WTC11 (cell line): ENCODE measurements at regions not wholly inside any gene's neighbourhood (a gene's known extent, or its start where the extent isn't known, plus 50 kb on each side); places are given as distances from the start of the nearest gene placed in this dataset.

ENCODE experiments used
- ATAC-seq: fragments of 200-7000 bp; cut with Tn5 transposase; 2 replicates; pipeline ENCODE4 v1.10.0; 2021; ENCODE audit warnings: mild to moderate bottlenecking, moderate library complexity
- CTCF ChIA-PET: fragments of 300-600 bp; sonication (Branson Sonifier 250); formaldehyde crosslinking; loops from one replicate; lab custom pipeline; 2021; ENCODE audit warnings: antibody characterized with exemption; lab: Charles Lee
- POLR2A ChIA-PET: fragments of 350-600 bp; sonication (Branson Sonifier 250); formaldehyde crosslinking; loops from one replicate; lab custom pipeline; 2021; ENCODE audit warnings: antibody characterized with exemption; lab: Charles Lee
- DNase-seq: peaks from one replicate; pipeline ENCODE4 v3.0.0; 2021; ENCODE audit warnings: low spot score
- H3K27ac Mint-ChIP-seq: 2 replicates; pipeline ENCODE4 v1.8.0; 2021; ENCODE audit warnings: mixed read lengths
- H3K27me3 Mint-ChIP-seq: 2 replicates; pipeline ENCODE4 v1.8.0; 2021; ENCODE audit warnings: low read depth, mild to moderate bottlenecking, moderate library complexity, mixed read lengths
- H3K36me3 Mint-ChIP-seq: 2 replicates; pipeline ENCODE4 v1.8.0; 2021; ENCODE audit warnings: mixed read lengths
- H3K4me1 Mint-ChIP-seq: 2 replicates; pipeline ENCODE4 v1.8.0; 2022; ENCODE audit warnings: mixed read lengths
- H3K4me3 Mint-ChIP-seq: 2 replicates; pipeline ENCODE4 v1.8.0; 2021; ENCODE audit warnings: mild to moderate bottlenecking, moderate library complexity, mixed read lengths
- H3K9me3 Mint-ChIP-seq: 2 replicates; pipeline ENCODE4 v1.8.0; 2021; ENCODE audit warnings: mixed read lengths
- EMX1 ChIP-seq: fragments of 250-450 bp; sonication (Bioruptor Pico); IDR thresholded peaks from 2 replicates; pipeline ENCODE4 v1.8.0; 2021; ENCODE audit warnings: mild to moderate bottlenecking
- ETV6 ChIP-seq: sonication (generic); formaldehyde crosslinking; IDR thresholded peaks from 2 replicates; pipeline ENCODE4 v1.8.1; 2022; ENCODE audit warnings: mild to moderate bottlenecking, missing genetic modification reagents
- FOXK1 ChIP-seq: sonication (generic); formaldehyde crosslinking; IDR thresholded peaks from 2 replicates; pipeline ENCODE4 v1.8.0; 2022; ENCODE audit warnings: mild to moderate bottlenecking, moderate library complexity, missing genetic modification reagents
- JAZF1 ChIP-seq: fragments of 250-450 bp; sonication (Bioruptor Pico); IDR thresholded peaks from 2 replicates; pipeline ENCODE4 v1.9.0; 2021; ENCODE audit warnings: moderate library complexity, mild to moderate bottlenecking, inconsistent platforms
- MYBL2 ChIP-seq: sonication (generic); formaldehyde crosslinking; IDR thresholded peaks from 2 replicates; pipeline ENCODE4 v1.8.1; 2023; ENCODE audit warnings: mild to moderate bottlenecking, moderate library complexity, missing genetic modification reagents
- RELA ChIP-seq: sonication (generic); formaldehyde crosslinking; IDR thresholded peaks from 2 replicates; pipeline ENCODE4 v1.8.1; 2022; ENCODE audit warnings: missing genetic modification reagents, mild to moderate bottlenecking, borderline replicate concordance
- TEAD1 ChIP-seq: sonication (generic); formaldehyde crosslinking; IDR thresholded peaks from 2 replicates; pipeline ENCODE4 v1.8.0; 2022; ENCODE audit warnings: mild to moderate bottlenecking, missing genetic modification reagents
- TP53 ChIP-seq: sonication (generic); formaldehyde crosslinking; IDR thresholded peaks from 2 replicates; pipeline ENCODE4 v1.8.1; 2023; ENCODE audit warnings: mild to moderate bottlenecking, missing genetic modification reagents
- ZNF219 ChIP-seq: sonication (generic); formaldehyde crosslinking; IDR thresholded peaks from 2 replicates; pipeline ENCODE4 v1.8.0; 2023; ENCODE audit warnings: missing genetic modification reagents, mild to moderate bottlenecking, borderline replicate concordance
- ZNF423 ChIP-seq: fragments of 250-450 bp; sonication (Bioruptor Pico); IDR thresholded peaks from 2 replicates; pipeline ENCODE4 v2.1.2; 2022; ENCODE audit warnings: mild to moderate bottlenecking, moderate library complexity
- ZNF671 ChIP-seq: fragments of 250-450 bp; sonication (Bioruptor Pico); IDR thresholded peaks from 2 replicates; pipeline ENCODE4 v1.8.0; 2021; ENCODE audit warnings: mild to moderate bottlenecking
- TF ChIP-seq, protein P1 (sequence below): sonication (generic); formaldehyde crosslinking; IDR thresholded peaks from 2 replicates; pipeline ENCODE4 v1.8.1; 2023; ENCODE audit warnings: mild to moderate bottlenecking, missing genetic modification reagents, borderline replicate concordance
- TF ChIP-seq, protein P2 (sequence below): sonication (generic); formaldehyde crosslinking; IDR thresholded peaks from 2 replicates; pipeline ENCODE4 v1.8.1; 2022; ENCODE audit warnings: low read depth, mild to moderate bottlenecking, moderate library complexity, missing genetic modification reagents, borderline replicate concordance
- TF ChIP-seq, protein P3 (sequence below): fragments of 250-450 bp; sonication (Bioruptor Pico); IDR thresholded peaks from 2 replicates; pipeline ENCODE4 v1.9.0; 2021; ENCODE audit warnings: mild to moderate bottlenecking
- TF ChIP-seq, protein P4 (sequence below): fragments of 250-450 bp; sonication (Bioruptor Pico); conservative IDR thresholded peaks from 2 replicates; pipeline ENCODE4 v1.9.0; 2021; ENCODE audit warnings: mild to moderate bottlenecking
- TF ChIP-seq, protein P5 (sequence below): sonication (generic); formaldehyde crosslinking; IDR thresholded peaks from 2 replicates; pipeline ENCODE4 v1.8.0; 2022; ENCODE audit warnings: mild to moderate bottlenecking, missing genetic modification reagents
- TF ChIP-seq, protein P6 (sequence below): fragments of 250-450 bp; sonication (Bioruptor Pico); IDR thresholded peaks from 2 replicates; pipeline ENCODE4 v1.9.0; 2021; ENCODE audit warnings: mild to moderate bottlenecking, borderline replicate concordance

DNA sequence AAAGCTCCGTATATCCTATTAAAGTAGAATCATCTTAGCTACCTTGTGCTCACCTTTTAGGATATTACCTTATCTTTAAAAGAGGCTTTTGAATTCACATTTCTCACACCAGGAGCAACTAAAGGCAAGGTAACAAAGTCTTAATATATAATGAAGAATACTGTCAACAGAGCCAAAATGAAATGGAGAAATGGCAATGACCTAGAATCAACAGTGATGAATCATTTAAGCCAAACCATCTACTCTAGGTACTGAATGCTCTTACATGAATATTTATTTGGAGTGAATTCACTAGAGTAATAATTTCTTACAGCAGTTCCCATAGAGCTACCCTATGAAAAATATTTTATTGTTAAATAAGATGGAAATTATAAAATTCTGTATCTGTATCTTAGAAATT lies 421.0 kb downstream of the RND3 start (continued):
- TF ChIP-seq, protein P1, sequence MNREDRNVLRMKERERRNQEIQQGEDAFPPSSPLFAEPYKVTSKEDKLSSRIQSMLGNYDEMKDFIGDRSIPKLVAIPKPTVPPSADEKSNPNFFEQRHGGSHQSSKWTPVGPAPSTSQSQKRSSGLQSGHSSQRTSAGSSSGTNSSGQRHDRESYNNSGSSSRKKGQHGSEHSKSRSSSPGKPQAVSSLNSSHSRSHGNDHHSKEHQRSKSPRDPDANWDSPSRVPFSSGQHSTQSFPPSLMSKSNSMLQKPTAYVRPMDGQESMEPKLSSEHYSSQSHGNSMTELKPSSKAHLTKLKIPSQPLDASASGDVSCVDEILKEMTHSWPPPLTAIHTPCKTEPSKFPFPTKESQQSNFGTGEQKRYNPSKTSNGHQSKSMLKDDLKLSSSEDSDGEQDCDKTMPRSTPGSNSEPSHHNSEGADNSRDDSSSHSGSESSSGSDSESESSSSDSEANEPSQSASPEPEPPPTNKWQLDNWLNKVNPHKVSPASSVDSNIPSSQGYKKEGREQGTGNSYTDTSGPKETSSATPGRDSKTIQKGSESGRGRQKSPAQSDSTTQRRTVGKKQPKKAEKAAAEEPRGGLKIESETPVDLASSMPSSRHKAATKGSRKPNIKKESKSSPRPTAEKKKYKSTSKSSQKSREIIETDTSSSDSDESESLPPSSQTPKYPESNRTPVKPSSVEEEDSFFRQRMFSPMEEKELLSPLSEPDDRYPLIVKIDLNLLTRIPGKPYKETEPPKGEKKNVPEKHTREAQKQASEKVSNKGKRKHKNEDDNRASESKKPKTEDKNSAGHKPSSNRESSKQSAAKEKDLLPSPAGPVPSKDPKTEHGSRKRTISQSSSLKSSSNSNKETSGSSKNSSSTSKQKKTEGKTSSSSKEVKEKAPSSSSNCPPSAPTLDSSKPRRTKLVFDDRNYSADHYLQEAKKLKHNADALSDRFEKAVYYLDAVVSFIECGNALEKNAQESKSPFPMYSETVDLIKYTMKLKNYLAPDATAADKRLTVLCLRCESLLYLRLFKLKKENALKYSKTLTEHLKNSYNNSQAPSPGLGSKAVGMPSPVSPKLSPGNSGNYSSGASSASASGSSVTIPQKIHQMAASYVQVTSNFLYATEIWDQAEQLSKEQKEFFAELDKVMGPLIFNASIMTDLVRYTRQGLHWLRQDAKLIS (CRISPR knock-in tag) = no peak
- TF ChIP-seq EMX1 (CRISPR knock-in tag) (no peak), TP53 (CRISPR knock-in tag) (no peak)
- TF ChIP-seq, protein P2, sequence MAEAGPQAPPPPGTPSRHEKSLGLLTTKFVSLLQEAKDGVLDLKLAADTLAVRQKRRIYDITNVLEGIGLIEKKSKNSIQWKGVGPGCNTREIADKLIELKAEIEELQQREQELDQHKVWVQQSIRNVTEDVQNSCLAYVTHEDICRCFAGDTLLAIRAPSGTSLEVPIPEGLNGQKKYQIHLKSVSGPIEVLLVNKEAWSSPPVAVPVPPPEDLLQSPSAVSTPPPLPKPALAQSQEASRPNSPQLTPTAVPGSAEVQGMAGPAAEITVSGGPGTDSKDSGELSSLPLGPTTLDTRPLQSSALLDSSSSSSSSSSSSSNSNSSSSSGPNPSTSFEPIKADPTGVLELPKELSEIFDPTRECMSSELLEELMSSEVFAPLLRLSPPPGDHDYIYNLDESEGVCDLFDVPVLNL (CRISPR knock-in tag) = no peak

DNA sequence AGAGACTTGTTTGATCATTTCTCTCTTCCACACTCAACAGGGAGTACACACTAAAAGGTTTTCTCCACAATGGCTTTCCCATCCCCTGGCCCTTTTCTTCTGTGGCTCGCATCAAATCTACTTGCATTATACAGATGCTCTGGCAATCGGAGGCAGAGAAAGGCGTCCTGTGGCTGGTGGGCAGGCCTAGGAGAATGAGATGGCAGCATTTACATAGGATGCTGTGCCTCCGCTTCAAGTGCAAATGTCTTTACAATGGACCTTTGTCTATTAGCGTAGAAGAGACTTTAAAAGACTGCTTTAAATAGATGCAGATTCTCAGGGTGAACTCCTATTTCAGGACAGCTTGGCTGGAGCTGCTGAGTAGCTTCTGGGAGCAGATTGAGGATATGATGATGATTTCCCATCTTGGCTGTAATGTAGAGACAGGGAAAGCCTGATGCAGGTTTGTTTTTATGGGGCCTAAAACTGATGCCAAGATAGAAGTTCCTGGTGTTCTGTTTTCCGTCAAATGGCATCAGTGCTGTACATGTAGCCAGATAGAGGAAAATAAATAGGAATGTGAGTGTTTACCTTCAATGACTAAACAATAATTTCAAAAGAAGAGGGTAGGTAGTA lies 423.4 kb downstream of the RND3 start:
- H3K4me1 Mint-ChIP-seq = peaks cover 64% of the 10 kb centered on the region
- H3K27me3 Mint-ChIP-seq = no peaks in the 10 kb centered on the region
- TF ChIP-seq ETV6 (0 out of 2 replicates have a peak, but pooled peaks have one; percentile 41), ZNF219 (no peak), ZNF423 (CRISPR knock-in tag) (0 out of 2 replicates have a peak, but pooled peaks have one; percentile 14), TEAD1 (CRISPR knock-in tag) (0 out of 2 replicates have a peak, but pooled peaks have one; percentile 37)
- peak overlapping the region; percentile 88 for H3K27ac Mint-ChIP-seq
- DNase-seq (peak; percentile 32), ATAC-seq (peak; percentile 95)
- peak overlapping the region; percentile 8; the same call in 1 of the 2 replicates for H3K4me3 Mint-ChIP-seq
- H3K36me3 Mint-ChIP-seq = no peaks in the 10 kb centered on the region
- ChIA-PET POLR2A (no interaction called here), CTCF (no interaction called here)
- H3K9me3 Mint-ChIP-seq = no peaks in the 10 kb centered on the region; the same call in 1 of the 2 replicates

DNA sequence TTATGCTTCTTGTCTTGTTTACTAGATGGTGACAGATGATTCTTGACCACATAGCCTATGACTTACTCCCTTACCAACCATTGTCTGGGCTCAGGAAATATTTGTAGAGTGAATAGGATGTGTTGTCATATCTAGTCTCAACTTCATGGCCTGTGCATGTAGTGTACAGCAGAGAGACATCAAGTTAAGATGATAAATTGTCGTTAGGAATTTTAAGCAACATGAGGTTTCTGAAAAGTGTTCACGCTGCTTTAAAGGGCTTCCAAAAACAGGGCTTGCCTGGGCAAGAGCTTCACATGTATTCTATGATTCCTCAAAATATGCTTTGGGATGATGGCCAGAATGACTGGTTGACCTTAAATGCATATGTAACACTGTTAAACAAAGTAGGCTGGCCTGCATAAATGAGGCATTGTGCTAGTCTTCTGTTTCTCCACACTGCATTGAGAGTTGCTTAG lies 424.0 kb downstream of the RND3 start:
- Mint-ChIP-seq H3K27ac (peak overlapping the region; percentile 88; the same call in 1 of the 2 replicates), H3K36me3 (no peaks in the 10 kb centered on the region), H3K4me1 (peaks cover 68% of the 10 kb centered on the region), H3K9me3 (no peaks in the 10 kb centered on the region; the same call in 1 of the 2 replicates), H3K27me3 (no peaks in the 10 kb centered on the region), H3K4me3 (no peak overlapping the region; the same call in 1 of the 2 replicates)
- TF ChIP-seq JAZF1 (CRISPR knock-in tag) = no peak
- TF ChIP-seq, protein P3, sequence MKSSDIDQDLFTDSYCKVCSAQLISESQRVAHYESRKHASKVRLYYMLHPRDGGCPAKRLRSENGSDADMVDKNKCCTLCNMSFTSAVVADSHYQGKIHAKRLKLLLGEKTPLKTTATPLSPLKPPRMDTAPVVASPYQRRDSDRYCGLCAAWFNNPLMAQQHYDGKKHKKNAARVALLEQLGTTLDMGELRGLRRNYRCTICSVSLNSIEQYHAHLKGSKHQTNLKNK = no peak
- TF ChIP-seq, protein P4, sequence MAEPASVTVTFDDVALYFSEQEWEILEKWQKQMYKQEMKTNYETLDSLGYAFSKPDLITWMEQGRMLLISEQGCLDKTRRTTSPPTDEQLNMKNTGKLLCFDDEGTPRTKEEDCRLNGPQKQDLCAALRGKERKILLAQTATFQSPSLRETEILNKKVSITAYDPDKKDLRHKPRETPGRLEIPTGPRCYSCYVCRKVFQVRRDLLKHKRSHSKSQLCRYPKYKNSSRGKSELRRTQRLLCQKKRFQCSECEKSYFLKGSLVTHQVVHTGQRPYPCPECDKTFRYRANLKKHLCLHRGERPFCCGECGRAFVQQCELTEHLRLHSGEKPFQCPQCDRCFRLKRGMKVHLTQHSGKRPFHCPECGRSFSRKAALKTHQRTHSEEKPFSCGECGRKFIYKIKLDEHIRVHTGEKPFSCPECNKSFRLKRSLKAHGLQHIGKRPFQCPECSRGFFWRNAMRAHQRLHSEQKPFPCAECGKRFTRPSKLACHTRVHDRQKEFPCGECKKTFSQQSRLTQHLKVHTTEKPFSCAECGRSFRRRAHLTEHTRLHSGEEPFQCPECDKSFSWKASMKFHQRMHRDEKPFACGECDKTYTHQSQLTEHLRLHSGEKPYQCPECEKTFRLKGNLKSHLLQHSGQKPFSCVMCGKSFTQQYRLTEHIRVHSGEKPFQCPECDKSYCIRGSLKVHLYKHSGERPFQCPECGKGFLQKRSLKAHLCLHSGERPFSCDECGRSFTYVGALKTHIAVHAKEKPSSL = no peak
- TF ChIP-seq, protein P5, sequence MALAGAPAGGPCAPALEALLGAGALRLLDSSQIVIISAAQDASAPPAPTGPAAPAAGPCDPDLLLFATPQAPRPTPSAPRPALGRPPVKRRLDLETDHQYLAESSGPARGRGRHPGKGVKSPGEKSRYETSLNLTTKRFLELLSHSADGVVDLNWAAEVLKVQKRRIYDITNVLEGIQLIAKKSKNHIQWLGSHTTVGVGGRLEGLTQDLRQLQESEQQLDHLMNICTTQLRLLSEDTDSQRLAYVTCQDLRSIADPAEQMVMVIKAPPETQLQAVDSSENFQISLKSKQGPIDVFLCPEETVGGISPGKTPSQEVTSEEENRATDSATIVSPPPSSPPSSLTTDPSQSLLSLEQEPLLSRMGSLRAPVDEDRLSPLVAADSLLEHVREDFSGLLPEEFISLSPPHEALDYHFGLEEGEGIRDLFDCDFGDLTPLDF (CRISPR knock-in tag) = no peak
- TF ChIP-seq RELA (CRISPR knock-in tag) = no peak
- no peak for TF ChIP-seq MYBL2 (CRISPR knock-in tag)
- no peak for TF ChIP-seq TEAD1 (CRISPR knock-in tag)
- no peak for TF ChIP-seq FOXK1
- TF ChIP-seq ZNF671 = no peak
- TF ChIP-seq, protein P6, sequence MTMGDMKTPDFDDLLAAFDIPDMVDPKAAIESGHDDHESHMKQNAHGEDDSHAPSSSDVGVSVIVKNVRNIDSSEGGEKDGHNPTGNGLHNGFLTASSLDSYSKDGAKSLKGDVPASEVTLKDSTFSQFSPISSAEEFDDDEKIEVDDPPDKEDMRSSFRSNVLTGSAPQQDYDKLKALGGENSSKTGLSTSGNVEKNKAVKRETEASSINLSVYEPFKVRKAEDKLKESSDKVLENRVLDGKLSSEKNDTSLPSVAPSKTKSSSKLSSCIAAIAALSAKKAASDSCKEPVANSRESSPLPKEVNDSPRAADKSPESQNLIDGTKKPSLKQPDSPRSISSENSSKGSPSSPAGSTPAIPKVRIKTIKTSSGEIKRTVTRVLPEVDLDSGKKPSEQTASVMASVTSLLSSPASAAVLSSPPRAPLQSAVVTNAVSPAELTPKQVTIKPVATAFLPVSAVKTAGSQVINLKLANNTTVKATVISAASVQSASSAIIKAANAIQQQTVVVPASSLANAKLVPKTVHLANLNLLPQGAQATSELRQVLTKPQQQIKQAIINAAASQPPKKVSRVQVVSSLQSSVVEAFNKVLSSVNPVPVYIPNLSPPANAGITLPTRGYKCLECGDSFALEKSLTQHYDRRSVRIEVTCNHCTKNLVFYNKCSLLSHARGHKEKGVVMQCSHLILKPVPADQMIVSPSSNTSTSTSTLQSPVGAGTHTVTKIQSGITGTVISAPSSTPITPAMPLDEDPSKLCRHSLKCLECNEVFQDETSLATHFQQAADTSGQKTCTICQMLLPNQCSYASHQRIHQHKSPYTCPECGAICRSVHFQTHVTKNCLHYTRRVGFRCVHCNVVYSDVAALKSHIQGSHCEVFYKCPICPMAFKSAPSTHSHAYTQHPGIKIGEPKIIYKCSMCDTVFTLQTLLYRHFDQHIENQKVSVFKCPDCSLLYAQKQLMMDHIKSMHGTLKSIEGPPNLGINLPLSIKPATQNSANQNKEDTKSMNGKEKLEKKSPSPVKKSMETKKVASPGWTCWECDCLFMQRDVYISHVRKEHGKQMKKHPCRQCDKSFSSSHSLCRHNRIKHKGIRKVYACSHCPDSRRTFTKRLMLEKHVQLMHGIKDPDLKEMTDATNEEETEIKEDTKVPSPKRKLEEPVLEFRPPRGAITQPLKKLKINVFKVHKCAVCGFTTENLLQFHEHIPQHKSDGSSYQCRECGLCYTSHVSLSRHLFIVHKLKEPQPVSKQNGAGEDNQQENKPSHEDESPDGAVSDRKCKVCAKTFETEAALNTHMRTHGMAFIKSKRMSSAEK (CRISPR knock-in tag) = no peak
- CTCF ChIA-PET = no interaction called here
- ATAC-seq (no peak), DNase-seq (no peak)
- POLR2A ChIA-PET = no interaction called here
